ENCODE measurements at regions not wholly inside any gene's neighbourhood (a gene's known extent, or its start where the extent isn't known, plus 50 kb on each side); places are given as distances from the start of the nearest gene placed in this dataset.

DNA sequence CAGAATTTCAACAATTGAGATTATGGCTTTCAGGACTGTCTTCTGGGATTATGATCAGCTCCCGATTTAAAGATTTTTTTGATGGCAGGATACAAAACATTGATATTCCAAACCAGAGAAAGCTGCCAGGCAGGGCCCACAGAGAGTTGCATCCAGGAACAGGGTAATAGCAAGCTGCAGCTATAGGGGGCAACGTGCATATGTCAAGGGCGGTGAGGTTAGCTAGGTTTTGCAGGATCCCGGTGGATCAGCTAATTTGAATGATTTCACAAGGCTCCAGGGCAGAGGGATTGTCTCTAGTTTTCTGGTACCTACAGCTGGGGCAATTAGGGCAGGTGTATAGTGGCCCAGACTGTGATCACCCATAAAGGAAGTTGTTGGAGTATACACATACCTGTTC is 339.4 kb downstream of the CHSY3 start:
- Mint-ChIP-seq H3K27me3 (ENCODE audit: low read depth) (peaks cover 1% of the 10 kb centered on the region), H3K27ac (ENCODE audit: unreplicated experiment) (no peak overlapping the region), H3K36me3 (ENCODE audit: low read depth) (peaks cover 2% of the 10 kb centered on the region), H3K4me3 (ENCODE audit: unreplicated experiment) (no peak overlapping the region), H3K9me3 (ENCODE audit: low read depth) (peaks cover 9% of the 10 kb centered on the region), H3K4me1 (ENCODE audit: low read depth) (no peaks in the 10 kb centered on the region)
- no peak for DNase-seq (ENCODE audit: low spot score)
- TF ChIP-seq CTCF (IDR thresholded peaks at IDR 0.05) = no peak

DNA sequence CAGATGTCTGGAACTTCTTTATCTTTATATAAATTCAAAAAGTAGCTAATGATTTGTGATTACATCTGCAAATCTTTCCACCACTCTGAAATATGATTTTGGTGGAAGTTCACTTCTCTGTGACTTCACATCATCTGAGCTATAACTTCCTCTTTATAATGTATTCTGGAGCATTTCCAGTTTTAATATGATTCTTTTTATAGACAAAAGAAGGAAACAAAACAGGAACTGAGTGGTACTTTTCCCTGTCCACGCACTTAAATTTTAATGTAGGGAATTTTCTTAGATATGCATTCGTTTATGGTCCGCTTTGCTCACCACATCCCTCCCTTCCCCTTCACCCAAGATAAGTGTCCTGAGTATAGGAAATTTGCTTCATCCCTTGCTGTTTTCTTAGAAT is 333.5 kb downstream of the CHSY3 start:
- TF ChIP-seq CTCF (IDR thresholded peaks at IDR 0.05) = no peak
- Mint-ChIP-seq H3K4me1 (ENCODE audit: low read depth) (no peaks in the 10 kb centered on the region), H3K36me3 (ENCODE audit: low read depth) (no peaks in the 10 kb centered on the region), H3K27ac (ENCODE audit: unreplicated experiment) (no peak overlapping the region), H3K27me3 (ENCODE audit: low read depth) (peaks cover 2% of the 10 kb centered on the region), H3K9me3 (ENCODE audit: low read depth) (peaks cover 5% of the 10 kb centered on the region), H3K4me3 (ENCODE audit: unreplicated experiment) (no peak overlapping the region)
- no peak for DNase-seq (ENCODE audit: low spot score)

Data from chondrocyte (in vitro differentiated cells).